HG03139 (cell line): ENCODE measurements at regions not wholly inside any gene's neighbourhood (a gene's known extent, or its start where the extent isn't known, plus 50 kb on each side); places are given as distances from the start of the nearest gene placed in this dataset.
"Not testable (repeated sequence)": the region's sequence is repeated elsewhere in the genome, so short reads cannot be mapped to it uniquely, and the experiment has no call there.

Experiments used
- ATAC-seq: cut with Tn5 transposase; IDR thresholded peaks from one replicate; pipeline ENCODE4 v1.9.1; 2021; ENCODE audit not compliant: unreplicated experiment

DNA sequence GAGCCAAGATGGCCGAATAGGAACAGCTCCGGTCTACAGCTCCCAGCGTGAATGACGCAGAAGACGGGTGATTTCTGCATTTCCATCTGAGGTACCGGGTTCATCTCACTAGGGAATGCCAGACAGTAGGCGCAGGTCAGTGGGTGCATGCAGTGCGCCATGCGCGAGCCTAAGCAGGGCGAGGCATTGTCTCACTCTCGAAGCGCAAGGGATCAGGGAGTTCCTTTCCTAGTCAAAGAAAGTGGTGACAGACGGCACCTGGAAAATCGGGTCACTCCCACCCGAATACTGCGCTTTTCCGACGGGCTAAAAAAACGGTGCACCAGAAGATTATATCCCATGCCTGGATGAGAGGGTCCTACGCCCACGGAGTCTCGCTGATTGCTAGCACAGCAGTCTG lies 600.1 kb downstream of the PRR16 start:
- ATAC-seq = not testable (repeated sequence)

DNA sequence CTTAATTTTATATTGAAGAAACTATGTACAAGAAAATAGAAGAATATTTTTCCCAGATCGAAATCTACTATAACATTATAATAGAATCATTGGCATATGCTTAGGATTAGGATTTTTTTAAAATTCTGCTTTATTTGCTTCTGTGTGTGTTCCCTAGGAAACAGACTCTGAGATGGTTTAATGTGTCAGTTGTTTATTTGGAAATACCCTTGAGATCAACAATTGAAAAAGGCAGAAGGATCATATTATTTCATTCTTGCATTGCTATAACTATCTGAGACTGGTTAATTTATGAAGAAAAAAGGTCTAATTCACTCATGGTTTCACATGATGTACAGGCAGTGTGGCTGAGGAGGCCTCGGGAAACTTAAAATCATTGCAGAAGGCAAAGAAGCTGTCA lies 622.6 kb downstream of the PRR16 start:
- no peak for ATAC-seq

DNA sequence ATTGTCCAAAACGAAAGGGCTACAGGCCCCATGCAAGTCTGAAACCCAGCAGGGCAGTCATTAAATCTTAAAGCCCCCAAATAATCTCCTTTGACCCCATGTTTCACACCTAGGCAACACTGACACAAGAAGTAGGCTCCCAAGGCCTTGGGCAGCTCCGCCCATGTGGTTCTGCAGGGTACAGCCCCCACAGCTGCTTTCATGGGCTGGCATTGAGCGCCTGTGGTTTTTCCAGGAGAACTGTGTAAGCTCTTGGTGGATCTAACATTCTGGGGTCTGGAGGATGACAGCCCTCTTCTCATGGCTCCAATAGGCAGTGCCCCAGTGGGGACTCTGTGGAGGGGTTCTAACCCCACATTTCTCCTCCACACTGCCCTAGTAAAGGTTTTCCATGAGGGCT lies 623.5 kb downstream of the PRR16 start:
- ATAC-seq = no peak

DNA sequence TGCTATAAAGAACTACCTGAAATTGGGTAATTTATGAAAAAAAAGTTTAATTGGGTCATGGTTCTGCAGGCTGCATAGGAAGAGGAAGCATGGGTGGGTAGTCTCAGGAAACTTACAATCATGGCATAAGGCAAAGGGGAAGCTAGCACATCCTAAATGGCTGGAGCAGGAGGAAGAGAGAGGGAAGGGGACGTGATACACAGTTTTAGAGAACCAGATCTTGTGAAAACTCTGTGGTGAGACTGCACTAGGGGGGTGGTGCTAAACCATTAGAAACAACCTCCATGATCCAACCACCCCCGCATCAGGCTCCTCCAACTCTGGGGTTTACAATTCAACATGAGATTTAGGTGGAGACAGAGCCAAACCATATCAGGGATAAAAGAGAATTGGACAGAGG lies 624.2 kb downstream of the PRR16 start:
- no peak for ATAC-seq

DNA sequence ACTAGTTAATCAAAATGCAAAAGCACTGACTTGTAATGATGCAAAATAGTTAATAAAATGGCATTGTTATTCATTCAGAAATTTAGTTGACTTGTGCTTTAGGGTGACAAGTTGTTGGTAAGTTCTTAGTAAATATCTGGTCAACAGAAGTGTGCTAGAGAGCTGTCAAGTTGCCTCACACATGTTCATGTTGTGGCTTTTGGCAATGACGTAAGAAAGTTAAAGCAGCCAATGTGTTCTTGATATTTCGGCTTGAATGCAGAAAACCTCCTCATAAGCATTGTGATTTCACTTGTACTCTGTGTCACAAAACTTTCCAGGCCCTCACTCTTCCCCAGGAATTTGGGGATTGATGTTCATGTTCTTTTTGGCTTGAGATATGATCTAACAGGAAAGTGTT lies 626.7 kb downstream of the PRR16 start:
- no peak for ATAC-seq

DNA sequence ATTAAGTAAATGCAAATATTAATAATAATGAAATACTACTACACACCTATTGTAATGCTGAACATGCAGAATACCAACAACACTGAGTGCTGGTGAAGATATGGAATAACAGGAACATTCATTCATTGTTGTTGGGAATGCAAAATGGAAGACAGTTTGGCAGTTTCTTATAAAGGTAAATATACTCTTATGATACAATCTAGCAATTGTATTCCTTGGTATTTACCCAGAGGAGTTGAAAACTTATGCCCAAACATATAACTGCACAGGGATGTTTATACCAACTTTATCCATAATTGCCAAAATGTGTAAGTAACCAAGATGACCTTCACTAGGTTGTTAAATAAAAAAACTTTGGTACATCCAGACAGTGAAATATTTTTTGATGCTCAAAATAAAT lies 636.8 kb downstream of the PRR16 start:
- no peak for ATAC-seq

DNA sequence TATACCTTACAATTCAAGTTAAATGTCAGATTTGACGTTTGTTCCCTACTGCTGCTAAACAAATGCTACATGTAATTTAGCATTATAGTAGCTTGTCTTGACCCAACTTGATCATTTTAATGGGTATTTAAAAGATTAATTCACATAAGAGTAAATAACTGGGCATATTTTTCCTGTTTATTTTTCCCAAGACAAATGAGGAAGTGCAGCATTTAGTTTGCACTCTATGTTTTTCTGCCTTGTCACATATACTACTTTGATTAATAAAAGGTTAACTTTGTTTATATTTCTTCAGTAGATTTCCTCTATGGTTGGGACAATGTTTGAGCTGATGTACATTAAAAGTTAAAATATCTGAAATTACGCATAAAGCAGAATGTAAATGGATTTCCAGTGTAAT lies 641.8 kb downstream of the PRR16 start:
- no peak for ATAC-seq

DNA sequence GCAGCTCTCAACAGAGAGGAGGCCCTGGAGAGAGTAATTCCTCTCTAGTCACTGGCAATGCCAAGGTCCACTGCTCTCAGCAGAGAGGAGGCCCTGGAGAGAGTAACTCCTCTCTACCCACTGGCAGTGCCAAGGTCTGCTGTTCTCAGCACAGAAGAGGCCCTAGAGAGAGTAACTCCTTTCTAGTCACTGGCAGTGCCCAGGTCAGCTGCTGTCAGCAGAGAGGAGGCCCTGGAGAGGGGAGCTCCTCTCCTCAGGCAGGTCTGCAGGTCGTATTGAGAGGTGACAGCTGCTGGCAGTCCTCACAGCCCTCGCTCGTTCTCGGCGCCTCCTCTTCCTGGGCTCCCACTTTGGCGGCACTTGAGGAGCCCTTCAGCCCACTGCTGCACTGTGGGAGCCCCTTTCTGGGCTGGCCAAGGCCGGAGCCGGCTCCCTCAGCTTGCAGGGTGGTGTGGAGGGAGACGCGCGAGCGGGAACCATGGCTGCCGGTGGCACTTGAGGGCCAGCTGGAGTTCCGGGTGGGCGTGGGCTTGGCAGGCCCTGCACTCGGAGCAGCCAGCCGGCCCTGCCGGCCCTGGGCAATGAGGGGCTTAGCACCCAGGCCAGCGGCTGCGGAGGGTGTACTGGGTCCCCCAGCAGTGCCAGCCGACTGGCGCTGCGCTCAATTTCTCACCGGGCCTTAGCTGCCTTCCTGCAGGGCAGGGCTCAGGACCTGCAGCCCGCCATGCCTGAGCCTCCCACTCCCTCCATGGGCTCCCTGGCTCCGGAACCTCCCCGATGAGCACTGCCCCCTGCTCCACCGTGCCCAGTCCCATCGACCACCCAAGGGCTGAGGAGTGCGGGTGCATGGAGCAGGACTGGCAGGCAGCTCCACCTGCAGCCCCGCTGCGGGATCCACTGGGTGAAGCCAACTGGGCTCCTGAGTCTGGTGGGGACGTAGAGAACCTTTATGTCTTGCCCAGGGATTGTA lies 642.9 kb downstream of the PRR16 start:
- ATAC-seq = not testable (repeated sequence)

DNA sequence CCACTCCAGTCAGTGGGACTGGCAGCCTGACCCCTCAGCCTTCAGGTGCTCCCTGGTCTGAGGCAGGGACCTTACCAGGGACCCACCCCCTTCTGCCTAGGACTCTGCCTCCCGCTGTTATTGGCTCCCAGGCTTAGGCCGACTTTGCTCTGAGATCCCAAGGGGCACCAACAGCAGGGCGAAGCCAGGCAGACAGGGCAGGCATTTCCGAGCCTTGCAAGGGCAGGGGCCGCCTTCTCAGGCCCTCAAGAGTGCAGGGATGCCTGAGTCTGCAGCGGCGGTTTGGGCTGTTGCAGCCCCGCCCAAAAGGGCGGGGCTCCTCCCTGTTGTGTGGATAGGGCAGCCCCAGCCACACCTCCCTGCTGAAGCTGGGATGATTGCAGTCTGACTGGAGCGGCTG lies 644.6 kb downstream of the PRR16 start:
- no peak for ATAC-seq

DNA sequence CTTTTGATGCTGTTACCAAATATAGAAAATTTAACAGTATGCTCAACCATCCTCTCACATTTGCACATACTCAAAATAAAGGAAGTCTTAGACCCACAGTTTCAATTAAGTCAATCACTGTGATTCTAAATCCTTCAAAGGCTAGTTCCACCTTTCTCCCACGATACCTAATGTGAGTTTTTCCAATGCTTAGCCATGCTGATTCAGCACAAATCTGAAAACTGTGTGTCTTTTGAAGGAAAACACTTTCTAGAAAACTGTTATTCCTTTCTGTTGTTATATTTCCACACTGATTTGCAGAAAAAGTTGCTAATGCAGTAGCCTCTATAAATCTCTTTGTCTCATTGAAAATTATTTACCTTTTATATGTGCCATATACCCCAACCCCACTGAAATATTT lies 645.7 kb downstream of the PRR16 start:
- no peak for ATAC-seq

DNA sequence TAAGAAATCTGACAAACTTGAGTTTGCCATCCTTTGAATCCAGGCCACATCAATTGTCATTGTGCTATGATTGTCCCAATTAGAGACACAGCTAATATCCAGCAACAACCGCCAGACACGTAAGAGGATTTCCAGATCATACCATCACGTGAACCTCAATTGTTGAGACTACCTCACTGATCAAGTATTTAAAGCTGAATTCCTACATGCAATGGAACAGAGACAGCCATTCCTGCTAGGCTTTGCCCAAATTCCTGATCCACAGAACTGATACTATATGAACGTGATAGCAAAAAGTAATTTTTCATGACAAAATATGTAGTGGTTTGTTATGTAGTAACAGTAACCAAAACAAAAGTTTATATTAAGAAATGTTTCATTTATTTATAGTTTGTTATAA lies 657.7 kb downstream of the PRR16 start:
- ATAC-seq = no peak

DNA sequence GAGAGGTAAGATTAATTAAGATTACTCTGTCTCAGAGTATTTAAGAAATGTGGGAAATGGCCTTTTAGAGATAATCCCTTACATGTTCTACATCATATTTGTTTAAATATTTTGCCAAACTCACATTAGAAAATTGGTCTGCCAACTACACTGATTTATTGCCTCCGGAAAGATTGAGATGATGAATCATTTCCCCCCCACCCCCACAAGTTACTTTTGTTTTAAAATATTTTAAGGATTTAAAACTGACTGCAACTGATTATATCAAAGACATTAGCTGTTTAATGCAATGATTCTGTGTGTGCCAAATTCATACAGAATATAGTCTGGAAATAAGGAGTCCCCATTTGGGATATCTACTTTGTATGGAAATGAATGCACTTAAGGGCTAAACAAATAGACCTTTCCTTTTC lies 674.4 kb downstream of the PRR16 start:
- no peak for ATAC-seq

DNA sequence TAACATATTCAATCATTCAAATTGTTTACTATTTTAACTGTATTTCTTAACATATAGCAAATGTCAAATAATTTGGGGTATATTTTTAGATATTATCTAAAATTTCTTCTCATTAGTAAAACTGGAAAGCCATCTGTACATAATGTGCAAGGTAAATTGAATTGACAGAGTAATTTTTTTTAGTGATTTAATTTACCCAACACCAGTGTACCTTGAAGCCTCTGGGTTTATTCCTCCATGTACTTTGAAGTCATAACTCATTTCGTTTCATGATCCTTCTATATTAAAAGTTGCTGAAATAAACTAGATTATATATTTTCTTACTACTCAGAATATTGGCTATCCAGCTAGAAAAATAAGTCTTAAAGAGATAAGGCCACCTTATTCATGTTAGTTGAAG lies 674.9 kb downstream of the PRR16 start:
- ATAC-seq = no peak

DNA sequence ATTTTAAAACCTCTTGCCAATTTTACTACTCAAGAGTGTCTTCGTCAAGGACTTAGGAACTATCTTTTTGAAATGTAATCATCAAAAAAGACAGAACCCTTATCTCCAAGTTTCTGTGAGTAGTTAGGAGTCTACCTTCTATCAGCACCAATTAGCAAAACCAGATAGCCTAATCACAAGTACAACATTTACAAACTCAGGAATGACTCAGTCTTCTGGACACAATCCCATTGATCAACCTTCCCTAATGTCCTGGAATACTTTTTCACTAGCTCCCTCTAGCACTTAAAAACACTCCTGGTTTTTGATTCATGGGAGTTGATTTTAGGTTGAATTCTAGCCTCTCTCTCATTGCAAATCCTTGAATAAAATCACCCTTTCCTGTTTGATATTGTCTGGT lies 680.7 kb downstream of the PRR16 start:
- ATAC-seq = no peak

DNA sequence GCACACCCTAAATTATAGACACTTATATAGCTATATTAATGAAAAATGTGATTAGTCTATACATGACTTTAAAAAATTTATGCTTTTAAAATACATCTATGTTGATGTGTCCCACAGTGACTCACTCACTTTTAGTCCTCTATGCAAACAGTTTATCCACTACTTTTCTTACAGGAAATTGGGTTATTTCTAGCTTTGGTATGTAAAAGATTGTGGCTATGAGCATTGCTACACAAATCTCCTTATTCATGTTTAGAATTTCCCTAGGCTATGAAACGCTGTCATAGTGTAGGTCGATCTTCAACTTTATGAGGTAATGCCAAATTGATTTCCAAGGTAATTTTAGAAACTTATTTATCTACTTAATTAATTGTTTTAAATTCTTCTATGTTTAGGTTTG lies 687.4 kb downstream of the PRR16 start:
- no peak for ATAC-seq

DNA sequence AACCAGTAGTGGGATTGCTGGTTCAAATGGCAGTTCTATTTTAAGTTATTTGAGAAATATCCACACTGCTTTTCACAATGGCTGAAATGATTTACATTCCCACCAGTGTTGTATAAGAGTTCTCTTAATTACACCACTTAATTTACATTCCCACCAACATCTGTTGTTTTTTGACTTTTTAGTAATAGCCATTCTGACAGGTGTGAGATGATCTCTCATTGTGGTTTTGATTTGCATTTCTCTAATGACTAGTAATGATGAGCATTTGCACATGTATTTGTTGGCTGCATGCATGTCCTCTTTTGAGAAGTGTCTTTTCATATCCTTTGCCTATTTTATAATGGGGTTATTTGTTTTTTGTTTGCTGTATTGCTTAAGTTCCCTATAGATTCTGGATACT lies 688.3 kb downstream of the PRR16 start:
- ATAC-seq = no peak

DNA sequence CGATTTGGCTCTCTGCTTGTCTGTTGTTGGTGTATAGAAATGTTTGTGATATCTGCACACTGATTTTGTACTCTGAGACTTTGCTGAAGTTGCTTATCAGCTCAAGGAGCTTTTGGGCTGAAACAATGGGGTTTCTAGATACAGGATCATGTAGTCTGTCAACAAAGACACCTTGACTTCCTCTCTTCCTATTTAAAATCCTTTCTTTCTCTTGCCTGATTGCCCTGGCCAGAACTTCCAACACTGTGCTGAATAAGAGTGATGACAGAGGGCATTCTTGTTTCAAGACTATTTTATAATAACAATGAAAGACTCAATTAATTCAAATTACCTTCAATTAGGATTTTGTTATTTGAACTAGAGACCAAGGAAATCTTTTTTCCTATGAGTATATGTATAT lies 692.5 kb downstream of the PRR16 start:
- ATAC-seq = no peak

DNA sequence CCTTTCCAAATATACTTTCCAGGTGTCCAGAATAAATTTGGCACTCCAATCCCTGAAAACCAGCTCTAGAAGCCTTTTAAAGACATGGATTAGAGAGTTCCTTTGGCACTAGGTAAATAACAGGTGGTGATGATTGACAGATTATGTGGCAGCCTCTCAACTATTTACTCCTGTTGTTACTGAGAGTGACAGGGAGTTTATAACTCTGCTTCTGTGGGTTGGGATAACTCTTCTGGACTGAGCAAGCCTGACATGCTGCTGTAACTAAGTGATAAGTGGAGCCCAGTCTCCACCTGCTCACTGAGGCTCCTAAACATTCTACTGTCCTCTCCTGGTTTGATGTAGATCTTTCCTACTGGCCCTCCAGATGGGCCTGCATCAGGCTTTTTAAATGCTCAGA lies 693.2 kb upstream of the FTMT start:
- ATAC-seq = no peak

DNA sequence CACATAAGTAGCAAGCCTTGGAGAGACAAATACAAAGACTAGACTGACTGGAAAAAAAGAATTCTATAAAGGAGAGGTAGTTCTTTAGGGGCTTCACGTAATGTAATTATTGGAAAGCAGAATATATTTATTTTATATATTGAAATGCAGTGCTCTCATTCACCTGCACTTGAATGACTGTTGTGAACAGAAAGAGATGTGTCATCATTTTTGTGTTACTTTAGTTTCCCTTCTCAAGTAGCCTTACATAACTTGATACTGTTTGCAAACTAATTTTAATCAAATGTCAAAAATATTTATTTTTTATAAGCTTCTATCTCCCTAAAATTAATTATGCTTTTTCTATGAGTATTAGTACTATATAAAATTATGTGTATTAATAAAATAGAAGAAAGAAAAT lies 691.1 kb upstream of the FTMT start:
- ATAC-seq = no peak

DNA sequence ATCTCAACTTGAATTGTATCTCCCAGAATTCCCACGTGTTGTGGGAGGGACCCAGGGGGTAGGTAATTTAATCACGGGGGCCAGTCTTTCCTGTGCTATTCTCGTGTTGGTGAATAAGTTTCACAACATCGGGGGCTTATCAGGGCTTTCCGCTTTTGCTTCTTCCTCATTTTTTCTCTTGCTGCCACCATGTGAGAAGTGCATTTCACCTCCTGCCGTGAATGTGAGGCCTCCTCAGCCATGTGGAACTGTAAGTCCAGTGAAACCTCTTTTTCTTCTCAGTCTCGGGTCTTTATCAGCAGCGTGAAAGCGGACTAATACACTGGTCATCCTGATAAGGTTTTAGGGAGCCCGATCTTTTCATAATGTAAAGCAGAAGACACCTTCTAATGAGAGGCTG lies 687.0 kb upstream of the FTMT start:
- no peak for ATAC-seq

DNA sequence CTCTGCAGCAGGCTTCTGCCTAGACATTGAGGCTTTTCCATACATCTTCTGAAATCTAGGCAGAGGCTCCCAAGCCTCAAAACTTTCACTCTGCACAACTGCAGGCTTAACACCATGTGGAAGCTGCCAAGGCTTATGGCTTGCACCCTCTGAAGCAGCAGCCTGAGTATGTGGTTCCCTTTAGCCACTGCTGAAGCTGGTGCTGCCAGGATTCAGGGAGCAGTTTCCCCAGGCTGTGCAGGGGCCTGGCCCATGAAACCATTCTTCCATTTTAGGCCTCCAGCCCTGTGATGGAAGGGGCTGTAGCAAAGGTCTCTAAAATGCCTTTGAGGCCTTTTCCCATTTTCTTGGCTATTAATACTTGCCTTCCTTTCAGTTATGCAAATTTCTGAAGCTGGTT lies 680.3 kb upstream of the FTMT start:
- ATAC-seq = no peak

DNA sequence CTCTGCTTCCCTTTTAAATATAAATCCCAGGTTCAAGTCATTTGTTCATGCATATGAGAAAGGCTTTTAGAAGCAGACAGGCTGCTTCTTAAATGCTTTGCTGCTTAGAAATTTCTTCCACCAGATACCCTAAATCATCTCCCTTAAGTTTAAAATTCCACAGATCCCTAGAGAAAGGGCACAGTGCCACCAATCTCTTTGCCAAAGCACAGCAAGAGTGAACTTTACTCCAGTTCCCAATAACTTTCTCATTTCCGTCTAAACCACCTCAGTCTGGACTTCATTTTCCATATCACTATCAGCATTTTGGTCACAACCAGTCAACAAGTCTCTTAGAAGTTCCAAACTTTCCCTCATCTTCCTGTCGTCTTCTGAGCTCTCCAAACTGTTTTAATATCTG lies 679.8 kb upstream of the FTMT start:
- no peak for ATAC-seq

DNA sequence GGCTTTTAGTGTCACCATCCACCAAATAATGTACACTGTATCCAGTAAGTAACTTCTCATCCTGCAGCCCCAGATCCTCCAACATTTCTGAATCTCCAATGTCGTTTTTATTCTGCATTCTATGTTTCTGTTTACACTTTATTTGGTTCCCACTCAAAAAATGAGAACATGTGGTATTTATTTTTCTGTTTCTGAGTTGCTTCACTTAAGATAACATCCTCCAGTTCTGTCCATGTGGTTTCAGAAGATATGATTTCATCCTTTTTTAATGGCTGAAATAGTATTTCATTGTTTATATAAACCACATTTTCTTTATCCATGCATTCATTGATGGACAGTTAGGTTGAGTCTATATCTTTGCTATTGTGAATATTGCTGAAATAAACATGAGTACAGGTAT lies 677.3 kb upstream of the FTMT start:
- ATAC-seq = no peak
